ENCODE measurements at regions not wholly inside any gene's neighbourhood (a gene's known extent, or its start where the extent isn't known, plus 50 kb on each side); places are given as distances from the start of the nearest gene placed in this dataset.

DNA sequence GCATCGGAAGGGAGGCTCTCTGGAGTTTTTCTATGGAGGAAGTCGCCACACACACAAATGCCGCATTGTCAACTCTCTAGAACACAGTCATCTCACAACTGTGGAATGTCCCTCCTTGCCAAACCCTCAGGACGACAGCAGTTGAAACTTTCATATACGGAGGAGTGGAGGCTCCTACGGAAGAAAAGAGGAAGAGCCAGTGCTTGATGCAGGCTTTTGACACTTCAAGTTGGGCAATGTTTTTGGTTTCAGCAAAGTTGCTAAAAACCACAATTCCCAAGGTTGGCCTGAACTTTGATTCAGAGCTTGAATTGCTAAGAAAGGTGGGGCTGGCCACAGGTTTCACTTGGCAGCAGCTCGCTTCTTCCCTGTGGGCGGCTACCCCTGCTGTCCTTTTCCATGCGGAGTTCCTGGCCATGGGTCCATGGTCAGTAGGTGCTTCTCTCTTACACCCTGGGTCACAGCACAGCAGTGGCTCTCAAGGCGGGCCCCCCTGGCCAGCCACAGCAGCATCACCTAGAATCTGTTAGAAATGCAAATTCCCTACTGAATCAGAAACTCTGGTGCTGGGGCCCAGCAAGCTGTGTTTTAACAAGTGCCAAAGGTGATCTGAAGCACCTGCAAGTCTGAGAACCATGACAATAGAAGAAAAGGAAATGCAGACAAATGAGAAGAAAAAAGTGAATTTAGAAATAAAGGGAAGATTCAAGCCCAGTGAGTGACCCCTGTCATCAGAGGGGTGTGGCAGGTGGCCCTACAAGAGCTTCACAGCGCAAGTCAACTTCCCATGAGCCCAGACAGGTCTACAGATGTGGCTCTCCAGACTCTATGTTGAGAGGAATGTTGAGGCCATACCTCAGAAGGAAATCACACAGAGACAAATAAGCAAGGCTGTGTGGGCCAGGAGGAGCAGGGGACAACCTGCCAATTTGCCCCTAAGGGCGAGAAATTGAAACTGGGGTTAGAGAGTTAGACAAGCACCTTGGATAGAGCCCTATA is 856.4 kb downstream of the RNF144A start:
- DNase-seq = peak; percentile 85

DNA sequence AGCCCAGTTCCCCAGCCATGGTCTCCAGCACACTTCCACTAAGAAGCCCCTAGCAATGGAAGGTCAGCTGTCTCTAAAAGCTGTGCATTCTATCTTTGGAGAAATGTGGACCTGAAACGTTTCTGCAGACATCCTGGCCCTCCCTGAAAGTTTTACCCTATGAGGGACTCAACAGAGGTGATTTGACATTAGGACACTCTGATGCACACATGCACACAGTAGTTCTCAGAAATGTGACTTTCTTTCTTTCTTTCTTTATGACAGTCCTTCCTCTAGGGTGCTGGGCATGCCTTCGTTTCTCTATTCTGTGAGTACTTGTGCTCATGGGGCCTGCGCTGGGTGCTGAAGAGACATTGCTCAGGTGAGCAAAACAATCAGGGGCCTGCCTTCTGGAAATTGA is 857.3 kb downstream of the RNF144A start:
- peak; percentile 70 for DNase-seq

DNA sequence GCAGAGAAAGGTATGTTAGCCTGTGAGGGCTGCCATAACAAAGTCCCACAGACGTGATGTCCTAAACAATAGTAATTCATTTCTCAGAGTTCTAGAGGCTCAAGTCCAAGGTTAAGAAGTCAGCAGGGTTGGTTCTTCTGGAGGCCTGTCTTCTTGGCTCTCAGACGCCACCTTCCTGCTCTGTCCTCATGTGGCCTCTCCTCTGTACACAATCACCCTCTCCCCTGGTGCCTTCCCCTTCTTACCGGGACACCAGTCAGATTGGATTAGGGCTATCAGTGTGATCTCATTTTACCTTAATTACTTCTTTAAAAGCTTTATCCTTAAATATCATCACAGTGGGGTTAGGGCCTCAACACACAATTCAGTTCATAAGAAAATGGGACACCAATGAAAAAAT is 860.5 kb downstream of the RNF144A start:
- no peak for DNase-seq

DNA sequence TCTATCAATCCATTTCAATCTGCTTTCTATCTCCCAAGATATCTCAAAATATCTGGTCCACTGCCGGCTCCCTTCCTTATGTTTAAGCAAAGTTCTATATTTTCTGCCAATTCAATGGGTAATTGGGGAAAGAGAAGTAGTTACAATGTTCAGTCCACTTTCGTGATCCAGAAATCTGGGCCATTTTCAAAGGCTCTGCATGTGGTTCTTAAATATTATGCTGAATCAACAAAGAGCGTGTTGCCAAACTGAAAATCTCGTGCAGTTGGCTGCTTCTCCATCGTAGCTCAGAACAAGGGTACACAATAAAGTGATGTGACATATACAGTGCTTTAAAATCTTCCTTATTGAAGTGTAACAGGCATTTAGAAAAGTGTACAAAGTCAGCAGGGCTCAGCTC is 863.1 kb downstream of the RNF144A start:
- DNase-seq = no peak

DNA sequence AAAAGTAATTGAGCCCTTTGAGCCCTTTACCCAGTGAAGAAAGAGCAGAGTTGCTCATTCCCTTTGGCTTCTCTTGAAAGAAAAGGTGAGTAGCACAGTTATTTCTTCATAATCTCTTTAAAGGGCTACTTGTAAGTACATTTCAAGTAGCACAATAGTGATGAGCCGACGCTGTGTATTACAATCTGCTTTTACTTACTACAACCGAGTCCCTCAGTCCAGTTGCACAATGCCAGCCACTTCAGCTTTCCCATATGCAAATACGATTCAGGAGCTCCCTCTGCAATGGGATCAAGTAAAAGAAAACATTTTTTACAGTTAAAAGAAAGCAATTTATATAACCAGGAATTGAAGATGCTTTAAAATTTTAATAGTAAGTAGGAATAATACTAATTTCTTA is 868.5 kb downstream of the RNF144A start:
- DNase-seq = no peak

DNA sequence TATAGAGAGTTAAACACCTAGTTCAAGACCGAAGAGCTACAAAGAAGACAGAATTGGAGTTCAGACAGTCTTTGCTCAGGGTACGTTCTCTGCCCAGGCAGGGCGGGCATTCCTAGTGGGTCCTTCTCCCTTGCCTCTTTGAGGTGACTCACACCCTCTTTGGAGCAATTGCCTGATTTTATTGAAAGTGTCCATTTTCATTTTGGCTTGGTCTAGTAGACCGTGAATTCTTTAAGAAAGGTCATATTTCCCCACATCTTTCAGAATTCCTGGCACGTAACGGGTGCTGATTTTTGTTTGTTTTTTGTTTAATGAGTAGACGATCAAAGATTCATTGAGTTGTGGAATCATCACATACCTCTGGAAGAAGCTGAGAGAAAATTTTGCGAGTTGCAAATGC is 871.5 kb downstream of the RNF144A start:
- DNase-seq = no peak

DNA sequence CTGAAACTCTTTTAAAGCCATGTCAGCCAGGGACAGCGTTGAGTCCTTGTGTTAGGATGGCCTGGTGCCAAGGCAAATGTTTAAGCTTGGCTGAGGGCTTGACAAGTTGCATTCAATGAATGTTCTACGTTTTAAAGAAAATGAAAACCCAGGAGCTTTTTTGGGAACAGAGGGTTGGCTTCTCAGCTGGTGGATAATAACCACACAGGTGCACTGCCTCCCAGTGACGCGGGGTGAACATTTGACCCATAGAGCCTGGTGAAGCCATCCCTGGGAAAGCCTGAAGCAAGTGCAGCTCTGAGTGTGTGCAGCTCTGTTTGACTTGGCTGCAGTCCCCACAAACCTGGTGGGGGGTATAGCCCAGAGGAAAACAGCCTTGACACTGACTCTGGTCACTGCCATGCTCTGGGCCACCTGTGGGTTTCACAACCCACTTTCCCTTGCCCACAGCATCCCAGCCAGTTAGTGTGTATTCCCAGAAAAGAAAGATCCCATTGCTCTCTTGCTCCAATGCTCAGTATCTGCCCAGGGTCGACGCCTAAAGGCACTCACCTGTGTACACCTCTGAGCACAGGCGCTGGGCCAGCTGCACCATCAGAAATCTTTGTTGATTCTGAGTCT is 874.9 kb downstream of the RNF144A start:
- DNase-seq = no peak

DNA sequence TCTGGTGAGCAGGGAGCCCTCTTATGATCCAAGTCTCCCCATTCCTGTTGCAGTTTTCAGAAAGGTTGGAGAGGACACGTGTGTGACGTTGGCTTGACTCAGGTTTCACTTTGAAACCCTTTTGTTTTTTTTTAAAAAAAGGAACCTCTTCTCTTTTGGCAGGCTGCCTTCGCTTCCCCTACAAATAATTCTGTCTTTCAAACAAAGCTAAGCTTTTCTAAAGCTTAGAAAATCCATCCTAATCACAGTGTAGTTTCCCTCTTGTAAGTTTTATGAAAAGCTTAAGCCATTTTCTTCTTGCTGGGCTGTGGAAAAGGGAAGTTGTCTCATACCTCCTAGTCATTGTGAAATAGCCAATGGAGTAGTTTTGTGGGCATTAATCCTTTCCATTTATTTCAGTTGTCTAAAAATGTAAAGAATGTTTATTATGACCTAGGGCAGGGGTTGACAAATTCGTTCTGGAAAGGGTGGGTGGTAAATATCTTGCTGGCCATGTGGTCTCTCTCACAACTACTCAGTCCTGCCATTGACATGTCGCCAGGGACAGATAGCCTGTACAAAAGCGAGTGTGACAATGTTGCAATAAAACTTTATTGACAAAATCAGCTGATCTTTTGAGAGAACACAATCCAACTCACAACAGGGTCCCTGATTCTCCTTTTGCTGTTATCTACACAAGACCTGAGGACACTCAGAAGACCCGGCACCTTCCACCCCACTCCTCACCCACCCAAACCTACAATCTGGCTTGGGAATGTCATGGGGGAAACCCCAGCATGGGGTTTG is 878.8 kb downstream of the RNF144A start:
- no peak for DNase-seq

DNA sequence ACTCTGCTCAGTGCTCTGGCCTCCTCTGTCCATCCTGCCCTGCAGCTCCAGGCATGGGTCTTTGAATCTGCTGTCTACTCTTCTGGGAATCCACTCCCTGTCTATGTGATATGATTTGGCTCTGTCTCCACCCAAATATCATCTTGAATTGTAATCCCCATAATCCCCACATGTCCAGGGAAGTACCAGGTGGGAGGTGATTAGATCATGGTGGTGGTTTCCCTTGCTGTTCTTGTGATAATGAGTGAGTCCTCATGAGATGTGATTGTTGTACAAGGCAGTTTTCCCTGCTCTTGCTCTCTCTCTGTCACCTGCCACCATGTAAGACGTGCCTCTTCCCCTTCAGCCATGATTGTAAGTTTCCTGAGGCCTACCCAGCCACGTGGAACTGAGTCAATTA is 881.8 kb upstream of the ID2 start:
- no peak for DNase-seq

DNA sequence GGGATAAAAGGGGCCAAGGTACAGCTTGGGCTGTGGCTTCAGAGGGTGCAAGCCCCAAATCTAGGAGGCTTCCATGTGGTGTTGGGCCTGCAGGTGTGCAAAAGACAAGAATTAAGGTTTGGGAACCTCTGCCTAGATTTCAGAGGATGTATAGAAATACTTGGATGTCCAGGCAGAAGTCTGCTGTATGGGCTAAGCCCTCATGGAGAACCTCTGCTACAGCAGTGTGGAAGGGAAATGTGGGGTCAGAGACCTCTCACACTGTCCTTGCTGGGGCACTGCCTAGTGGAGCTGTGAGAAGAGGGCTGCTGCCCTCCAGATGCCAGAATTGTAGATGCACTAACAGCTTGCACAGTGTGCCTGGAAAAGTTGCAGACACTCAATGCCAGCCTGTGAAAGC is 880.6 kb upstream of the ID2 start:
- DNase-seq = no peak

DNA sequence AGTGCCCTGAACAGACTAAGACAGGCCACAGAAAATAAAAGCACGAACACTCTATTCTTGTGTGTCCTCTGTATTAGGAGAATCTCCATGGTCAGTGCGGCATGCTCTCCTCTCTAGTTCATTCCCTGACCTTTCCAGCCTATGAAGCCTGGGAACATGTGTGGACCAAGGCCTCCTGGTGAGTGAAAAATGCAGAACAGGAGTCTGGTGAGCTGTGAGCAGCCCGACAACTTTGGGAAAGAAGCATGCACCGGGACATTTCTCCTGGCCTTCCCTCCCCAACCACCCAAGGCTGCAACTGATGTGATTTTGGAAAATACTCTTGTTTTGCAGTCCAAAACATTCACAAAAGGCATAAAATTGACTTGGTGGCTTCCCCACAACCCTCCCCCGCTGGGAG is 878.3 kb upstream of the ID2 start:
- DNase-seq = no peak

DNA sequence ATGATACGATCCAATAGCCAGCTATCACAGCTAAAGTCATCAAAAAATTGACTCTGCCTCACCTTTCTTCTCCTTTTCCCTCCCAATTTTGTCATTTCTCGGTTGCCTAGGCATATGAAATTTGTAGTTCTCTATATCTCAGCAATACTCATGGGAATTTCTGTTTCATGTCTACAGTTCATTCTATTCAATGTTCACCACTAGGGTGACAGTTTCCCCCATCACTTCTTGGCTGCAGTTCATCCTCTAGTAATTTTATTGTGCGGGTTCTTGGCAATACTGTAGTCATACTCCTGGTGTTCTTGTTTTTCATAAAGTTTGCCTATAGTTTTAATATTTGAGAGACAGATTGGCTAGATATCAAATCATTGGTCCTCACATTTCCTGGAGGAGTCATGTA is 872.2 kb upstream of the ID2 start:
- DNase-seq = no peak

DNA sequence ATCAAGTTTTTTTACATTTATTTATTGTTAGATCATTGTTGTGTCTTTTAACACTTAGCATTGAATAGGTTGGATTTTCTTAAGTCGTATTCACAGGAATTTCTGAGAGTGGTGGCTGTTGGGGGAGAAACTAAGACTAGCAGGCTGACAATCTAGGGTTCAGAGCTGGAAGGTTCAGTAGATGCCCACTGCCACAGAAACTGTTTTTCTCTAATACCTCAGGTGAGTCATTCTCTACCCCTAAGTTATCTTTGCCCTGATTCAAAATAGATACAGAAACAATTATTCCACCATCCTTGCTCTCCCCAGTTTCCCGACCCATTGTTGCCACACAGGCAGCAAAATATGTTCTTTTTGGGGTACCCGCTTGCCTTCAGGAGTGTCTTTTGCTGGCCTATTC is 870.8 kb upstream of the ID2 start:
- DNase-seq = no peak

DNA sequence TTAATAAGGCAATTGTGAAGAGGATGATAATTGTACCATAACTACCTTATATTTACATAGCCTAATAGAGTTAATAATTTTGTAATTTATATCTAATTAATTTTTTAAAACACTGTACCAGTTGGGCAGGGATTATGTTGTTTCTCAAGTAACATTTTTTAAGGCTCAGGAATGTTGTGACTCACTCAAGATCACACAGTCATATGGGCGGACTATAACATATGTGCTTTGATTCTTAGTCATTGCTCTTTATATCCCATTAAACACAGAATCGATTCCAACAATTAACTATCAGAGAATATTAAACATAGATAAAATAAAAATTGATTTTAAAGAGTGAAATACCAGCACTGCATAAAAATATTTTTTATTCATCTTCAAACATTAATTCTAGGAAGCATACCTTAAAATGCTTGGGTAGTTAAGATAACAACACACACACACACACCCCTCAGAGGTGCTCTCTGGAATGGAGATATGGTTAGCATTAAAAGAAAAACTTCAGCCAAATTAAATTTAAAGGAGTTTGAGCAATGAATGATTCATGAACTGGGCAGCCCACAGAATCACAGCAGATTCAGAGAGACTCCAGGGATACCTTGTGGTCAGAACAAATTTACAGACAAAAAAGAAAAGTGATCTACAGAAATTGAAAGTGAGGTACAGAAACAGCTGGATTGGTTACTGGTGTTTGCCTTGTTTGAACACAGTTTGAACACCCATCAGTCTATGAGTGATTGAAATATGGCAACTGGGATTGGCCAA is 869.4 kb upstream of the ID2 start:
- DNase-seq = peak; percentile 9

DNA sequence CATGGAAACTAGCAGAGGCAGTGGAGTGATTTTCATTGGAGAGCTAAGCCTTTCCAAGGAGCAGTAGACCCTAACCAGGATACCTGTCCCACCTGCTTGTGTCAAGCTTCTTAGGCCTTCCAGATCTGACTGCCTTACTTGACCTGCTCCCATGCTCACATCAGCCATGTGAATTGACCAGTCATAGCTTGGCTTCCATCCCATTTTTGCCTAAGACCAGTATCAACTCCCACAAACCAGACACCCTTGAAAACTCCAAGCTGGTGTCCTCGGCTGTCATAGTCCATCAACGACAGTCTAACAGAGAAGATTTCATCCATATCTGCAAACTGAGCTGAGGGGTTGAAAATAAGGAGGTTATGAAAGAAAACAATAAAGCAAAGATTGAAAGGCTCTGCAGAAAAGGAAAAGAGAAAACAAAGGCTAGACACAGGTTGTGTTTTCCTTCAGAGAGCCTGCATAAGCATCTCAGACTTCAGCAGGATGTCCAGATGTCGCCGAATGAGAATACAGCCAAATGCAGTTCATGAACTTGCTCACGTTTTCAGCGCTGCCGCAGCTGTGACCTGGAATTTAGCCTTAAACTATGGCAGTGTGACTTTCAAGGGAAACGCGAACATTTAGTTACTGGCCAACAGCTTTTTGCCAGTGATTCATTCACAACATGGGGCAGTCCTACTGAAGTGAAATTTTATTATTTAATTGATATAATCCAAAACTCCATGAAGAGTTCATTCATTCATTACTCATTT is 868.1 kb upstream of the ID2 start:
- DNase-seq = no peak

DNA sequence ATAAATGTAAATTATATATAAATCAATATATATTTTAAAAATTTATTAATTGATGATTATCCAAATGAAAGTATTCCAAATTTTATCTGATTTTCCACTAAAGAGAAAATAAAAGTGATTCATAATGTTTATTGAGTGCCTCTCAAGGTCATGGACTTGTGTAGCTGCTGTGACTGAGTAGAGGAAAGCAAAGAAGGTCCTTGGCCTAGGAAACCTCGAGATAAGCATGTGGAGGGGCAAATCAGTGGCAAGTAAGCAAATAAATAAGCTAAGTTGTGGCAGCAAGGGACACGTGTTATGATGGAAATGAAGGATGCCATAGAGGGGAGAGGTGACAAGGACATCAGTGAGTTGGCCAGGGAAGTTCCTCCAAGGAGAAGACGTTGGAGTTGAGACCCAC is 866.1 kb upstream of the ID2 start:
- DNase-seq = no peak

DNA sequence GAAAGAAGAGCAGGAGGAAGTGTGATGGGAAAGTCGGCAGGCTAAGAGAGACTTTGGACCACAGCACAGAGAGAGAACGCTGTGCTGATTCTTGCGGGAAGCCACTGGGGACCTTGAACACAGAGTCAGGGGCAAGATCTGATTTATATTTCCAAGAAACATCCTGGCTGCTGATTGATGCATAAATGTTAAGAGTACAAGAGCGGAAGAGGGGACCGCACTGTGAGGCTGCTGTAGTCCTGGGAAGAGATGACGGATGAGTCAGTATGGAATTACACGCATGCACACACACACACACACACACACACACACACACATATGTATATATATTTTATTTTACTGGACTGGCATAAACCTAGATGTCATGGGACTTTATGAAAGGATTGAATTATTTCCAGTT is 865.6 kb upstream of the ID2 start:
- DNase-seq = no peak

DNA sequence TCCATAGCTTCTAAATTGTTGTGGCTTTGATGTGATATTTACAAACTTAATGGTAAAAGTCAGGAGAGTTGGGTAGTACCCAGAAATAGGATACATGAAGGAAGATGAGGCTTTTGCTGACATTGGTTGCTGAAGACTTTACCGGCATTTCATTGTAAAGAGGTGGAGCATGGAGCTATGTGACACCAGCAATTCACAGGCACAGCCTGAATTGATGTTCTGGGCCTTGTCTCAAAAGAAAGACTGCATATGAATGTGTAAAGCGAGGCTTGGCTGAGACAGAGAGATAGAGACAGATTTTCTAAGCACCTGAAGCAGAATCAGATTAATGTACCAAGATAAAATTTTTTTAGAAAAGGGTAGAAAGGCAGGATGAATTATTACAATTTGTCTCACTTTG is 864.9 kb upstream of the ID2 start:
- DNase-seq = no peak

DNA sequence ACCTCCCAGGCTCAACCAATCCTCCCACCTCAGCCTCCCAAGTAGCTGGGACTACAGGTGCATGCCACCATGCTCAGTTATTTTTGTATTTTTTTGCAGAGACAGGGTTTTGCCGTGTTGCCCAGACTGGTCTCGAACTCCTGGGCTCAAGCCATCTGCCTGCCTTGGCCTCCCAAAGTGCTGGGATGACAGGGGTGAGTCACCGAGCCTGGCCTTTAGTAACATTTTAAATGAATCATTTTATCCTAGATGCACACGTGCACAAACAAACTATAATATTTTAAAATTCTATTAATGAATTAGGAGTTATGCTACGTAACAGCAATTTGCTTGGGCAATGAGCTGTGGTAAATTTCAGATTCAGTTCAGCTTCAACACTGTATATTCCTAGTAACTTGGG is 862.5 kb upstream of the ID2 start:
- no peak for DNase-seq

DNA sequence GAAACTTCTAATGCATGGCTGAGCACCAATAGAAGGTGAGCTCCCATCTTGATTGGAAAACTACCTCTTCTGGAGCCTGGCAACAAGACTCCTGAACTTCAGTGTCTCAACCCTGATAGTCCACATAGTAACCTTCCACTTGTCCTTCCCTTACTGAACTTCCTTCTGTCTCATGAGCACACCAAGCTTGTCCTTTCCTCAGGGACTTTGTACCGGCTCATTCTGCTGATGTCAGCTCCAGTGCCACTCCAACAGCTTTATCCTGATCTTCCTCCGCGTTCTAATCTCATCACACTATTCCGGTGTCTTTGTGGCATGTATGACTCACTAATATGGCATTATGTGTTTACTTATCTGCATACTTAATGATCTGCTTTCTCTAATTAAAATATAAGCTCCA is 862.0 kb upstream of the ID2 start:
- DNase-seq = no peak

DNA sequence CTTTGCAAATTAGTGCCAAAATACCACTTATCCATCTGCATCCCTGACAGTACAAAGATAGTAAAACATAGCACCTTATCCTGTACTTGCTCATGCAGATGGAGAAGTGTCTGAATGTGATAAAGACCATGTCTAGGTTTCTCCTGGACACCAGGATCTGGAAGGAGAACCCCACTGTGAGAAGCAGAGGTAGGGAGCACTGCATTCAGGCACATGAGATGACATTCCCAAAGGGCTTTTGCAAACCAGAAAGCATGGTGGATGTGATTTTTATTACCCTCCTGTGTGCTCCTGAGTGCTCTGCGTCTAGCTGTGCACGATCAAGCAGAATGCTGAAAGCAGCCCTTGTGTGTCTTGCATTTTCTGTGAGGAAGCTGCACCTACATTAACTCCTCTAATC is 857.6 kb upstream of the ID2 start:
- DNase-seq = no peak

Measured in activated CD4-positive, alpha-beta T cell treated with anti-CD3 and anti-CD28 coated beads, Interleukin-2, amount 50 U/mL, for 16 hours (primary cell).